ENCODE measurements at regions not wholly inside any gene's neighbourhood (a gene's known extent, or its start where the extent isn't known, plus 50 kb on each side); places are given as distances from the start of the nearest gene placed in this dataset.

DNA sequence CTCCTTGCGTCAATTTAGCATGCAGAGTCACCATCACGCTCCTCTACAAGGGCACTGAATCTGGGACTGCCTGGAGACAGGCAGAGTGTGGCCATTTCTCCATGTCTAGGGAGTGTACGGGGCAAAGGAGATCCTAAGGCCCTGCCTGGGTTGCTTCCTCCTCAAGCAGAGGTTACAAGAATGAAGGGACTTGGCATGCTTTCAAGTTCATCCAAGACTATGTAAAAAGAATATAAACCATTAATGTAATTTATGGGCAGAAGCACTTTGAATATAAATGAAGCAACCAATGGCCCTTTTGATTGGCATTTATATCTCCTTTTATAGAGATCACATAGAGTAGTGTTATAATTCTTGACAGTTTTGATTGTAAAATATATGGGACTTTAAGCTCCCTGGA, 137.5 kb downstream of the BTBD3 start:
- no peak overlapping the region for H3K4me3 Mint-ChIP-seq
- no peaks in the 10 kb centered on the region for H3K9me3 Mint-ChIP-seq
- H3K27me3 Mint-ChIP-seq (ENCODE audit: low read depth), result peaks cover 4% of the 10 kb centered on the region
- H3K27ac Mint-ChIP-seq, result no peak overlapping the region
- TF ChIP-seq, protein P1, sequence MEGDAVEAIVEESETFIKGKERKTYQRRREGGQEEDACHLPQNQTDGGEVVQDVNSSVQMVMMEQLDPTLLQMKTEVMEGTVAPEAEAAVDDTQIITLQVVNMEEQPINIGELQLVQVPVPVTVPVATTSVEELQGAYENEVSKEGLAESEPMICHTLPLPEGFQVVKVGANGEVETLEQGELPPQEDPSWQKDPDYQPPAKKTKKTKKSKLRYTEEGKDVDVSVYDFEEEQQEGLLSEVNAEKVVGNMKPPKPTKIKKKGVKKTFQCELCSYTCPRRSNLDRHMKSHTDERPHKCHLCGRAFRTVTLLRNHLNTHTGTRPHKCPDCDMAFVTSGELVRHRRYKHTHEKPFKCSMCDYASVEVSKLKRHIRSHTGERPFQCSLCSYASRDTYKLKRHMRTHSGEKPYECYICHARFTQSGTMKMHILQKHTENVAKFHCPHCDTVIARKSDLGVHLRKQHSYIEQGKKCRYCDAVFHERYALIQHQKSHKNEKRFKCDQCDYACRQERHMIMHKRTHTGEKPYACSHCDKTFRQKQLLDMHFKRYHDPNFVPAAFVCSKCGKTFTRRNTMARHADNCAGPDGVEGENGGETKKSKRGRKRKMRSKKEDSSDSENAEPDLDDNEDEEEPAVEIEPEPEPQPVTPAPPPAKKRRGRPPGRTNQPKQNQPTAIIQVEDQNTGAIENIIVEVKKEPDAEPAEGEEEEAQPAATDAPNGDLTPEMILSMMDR (IDR thresholded peaks at IDR 0.05; ENCODE audit: unreplicated experiment in 3 of 3), result no peak
- H3K36me3 Mint-ChIP-seq (ENCODE audit: low read depth), result no peaks in the 10 kb centered on the region
- H3K4me1 Mint-ChIP-seq, result no peaks in the 10 kb centered on the region

DNA sequence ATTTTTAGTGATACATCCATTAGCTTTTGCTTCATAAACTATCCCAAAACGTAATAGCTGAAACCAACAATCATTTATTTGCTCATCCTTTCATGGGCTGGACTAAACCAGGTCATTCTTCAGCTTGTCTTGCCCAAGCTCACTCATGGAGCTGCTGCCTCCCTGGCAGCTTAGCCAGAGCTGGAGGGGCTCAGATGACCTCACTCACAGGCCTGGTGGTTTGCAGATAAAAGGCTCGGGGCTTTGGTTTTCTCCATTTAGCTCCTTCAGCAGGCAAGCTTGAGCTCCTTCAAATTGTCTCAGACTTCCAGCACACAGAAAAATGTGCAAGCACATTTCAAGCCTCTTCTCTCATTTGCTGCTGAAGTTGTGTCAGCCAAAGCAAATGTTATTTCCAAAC, 139.1 kb downstream of the BTBD3 start:
- Mint-ChIP-seq H3K9me3 (no peaks in the 10 kb centered on the region), H3K36me3 (ENCODE audit: low read depth) (no peaks in the 10 kb centered on the region), H3K27ac (no peak overlapping the region), H3K27me3 (ENCODE audit: low read depth) (no peaks in the 10 kb centered on the region), H3K4me1 (peaks cover 6% of the 10 kb centered on the region), H3K4me3 (no peak overlapping the region)
- TF ChIP-seq, protein P1 (IDR thresholded peaks at IDR 0.05; ENCODE audit: unreplicated experiment in 3 of 3), result no peak

DNA sequence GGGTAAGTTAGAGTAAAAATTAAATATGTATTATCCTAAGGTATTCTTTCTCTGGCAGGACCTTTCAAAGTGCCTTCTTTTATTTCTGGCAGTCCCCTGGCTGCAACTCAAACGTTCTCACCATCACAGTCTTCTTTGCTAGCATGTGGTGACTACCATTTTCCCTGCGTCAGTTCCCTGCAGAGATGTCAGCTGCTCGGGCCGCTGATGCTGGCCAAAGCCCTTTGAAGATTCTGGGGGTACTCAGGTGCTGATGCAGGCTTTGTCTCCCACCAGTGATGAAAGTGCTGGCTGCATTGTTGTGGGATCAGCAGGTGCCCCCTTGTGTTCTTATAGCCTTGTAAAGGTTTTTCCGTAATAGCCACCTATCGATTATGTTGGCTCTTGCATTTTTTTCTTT, 140.1 kb downstream of the BTBD3 start:
- no peak overlapping the region for H3K4me3 Mint-ChIP-seq
- no peak overlapping the region for H3K27ac Mint-ChIP-seq
- no peaks in the 10 kb centered on the region for H3K27me3 Mint-ChIP-seq (ENCODE audit: low read depth)
- peaks cover 6% of the 10 kb centered on the region for H3K4me1 Mint-ChIP-seq
- H3K36me3 Mint-ChIP-seq (ENCODE audit: low read depth), result no peaks in the 10 kb centered on the region
- TF ChIP-seq, protein P1 (IDR thresholded peaks at IDR 0.05; ENCODE audit: unreplicated experiment in 3 of 3), result no peak
- H3K9me3 Mint-ChIP-seq, result no peaks in the 10 kb centered on the region

DNA sequence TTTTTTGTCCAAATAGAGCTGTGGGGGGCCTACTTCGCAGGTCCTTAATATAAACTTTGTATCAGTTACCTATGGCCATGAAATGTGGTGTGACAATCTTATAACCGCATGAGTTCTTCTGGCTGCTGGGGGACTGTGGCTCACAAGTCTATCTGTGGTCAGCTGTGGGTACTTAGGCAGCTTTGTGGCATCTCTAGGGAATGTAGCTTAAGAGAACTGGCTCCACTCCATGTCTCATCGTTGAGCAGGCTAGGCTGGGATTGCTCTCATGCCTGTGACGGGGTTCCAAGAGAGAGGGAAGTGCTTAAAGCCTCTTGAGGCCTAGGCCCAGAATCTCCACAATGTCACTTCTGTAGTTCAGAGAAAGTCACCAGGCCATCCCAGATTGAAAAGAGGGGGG, 140.5 kb downstream of the BTBD3 start:
- Mint-ChIP-seq H3K36me3 (ENCODE audit: low read depth) (no peaks in the 10 kb centered on the region), H3K4me1 (peaks cover 6% of the 10 kb centered on the region), H3K27me3 (ENCODE audit: low read depth) (no peaks in the 10 kb centered on the region), H3K4me3 (no peak overlapping the region), H3K27ac (no peak overlapping the region), H3K9me3 (no peaks in the 10 kb centered on the region)
- TF ChIP-seq, protein P1 (IDR thresholded peaks at IDR 0.05; ENCODE audit: unreplicated experiment in 3 of 3), result no peak

DNA sequence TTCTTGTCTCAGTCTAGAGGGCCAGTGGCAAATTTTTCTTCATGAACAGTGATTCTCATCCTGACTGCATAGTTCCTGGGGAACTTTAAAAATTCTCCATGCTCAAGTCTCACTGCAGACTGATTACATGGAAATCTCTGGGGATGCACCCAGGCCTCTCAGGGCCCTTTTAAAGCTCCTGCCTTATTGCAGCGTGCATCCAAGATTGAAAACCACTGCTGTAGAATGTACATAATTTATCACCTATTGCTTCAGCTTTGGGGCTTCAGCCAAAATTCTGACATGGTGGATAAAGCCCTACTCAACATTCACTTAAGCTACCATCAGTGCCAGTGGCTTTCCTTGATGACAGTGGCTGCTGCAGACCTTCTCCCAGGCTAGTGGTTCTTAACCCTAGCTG, 143.8 kb downstream of the BTBD3 start:
- H3K4me1 Mint-ChIP-seq, result peaks cover 8% of the 10 kb centered on the region
- TF ChIP-seq, protein P1 (IDR thresholded peaks at IDR 0.05; ENCODE audit: unreplicated experiment in 3 of 3), result no peak

DNA sequence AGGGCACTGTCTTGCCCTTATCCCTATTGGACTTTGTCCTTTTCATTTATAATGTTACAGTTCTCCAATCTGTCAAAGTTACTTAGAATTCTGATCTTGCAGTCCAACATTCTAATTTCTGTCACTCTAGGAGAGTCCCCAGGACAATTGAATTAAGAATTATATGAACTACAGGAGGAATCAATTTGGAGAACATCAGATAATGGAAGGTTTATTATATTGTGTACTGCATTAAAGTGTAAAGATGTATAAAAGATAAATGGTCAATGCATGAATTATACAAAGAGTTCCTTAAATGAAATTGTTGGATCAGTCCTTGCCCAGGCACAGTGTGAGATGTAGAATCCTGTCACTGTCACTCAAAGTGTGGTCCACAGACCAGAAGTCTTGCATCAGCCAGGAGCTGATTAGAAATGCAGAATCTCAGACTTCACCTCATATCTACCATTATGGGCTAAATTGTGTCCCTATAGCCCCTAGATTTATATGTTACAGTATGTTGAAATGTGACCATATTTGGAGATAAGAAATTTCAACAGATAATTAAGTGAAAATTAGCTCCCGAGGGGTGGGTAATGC, 145.5 kb downstream of the BTBD3 start:
- Mint-ChIP-seq H3K4me1 (peaks cover 12% of the 10 kb centered on the region), H3K36me3 (ENCODE audit: low read depth) (no peaks in the 10 kb centered on the region), H3K9me3 (no peaks in the 10 kb centered on the region), H3K4me3 (no peak overlapping the region), H3K27me3 (ENCODE audit: low read depth) (peaks cover 5% of the 10 kb centered on the region), H3K27ac (no peak overlapping the region)
- TF ChIP-seq, protein P1 (IDR thresholded peaks at IDR 0.05; ENCODE audit: unreplicated experiment in 3 of 3), result no peak

More for the DNA sequence above, 143.8 kb downstream of the BTBD3 start:
- no peak overlapping the region for H3K27ac Mint-ChIP-seq
- no peaks in the 10 kb centered on the region for H3K9me3 Mint-ChIP-seq
- no peak overlapping the region for H3K4me3 Mint-ChIP-seq
- no peaks in the 10 kb centered on the region for H3K36me3 Mint-ChIP-seq (ENCODE audit: low read depth)
- peaks cover 5% of the 10 kb centered on the region for H3K27me3 Mint-ChIP-seq (ENCODE audit: low read depth)

All from nephron (organoid).